ENCODE measurements at regions not wholly inside any gene's neighbourhood (a gene's known extent, or its start where the extent isn't known, plus 50 kb on each side); places are given as distances from the start of the nearest gene placed in this dataset.

DNA sequence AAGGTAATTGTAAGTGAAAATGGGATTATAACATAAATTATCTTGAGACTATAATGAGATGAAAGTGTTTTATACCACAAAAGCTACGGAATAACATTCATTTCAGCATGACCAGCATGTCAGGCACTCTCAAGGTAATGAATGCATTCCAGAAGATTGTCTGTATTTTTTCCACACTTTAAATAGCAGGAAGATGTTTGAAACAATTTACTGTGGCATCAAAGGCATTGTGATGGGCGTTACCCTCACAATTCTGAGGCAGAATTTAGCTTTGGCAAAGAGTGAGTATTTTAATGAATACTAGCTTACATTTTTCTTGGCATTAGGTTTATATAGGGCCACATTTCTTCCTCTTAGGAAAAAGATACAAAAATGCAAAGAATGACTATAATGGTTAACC lies 627.2 kb downstream of the BCKDHB start (continued):
- TF ChIP-seq, protein P1, sequence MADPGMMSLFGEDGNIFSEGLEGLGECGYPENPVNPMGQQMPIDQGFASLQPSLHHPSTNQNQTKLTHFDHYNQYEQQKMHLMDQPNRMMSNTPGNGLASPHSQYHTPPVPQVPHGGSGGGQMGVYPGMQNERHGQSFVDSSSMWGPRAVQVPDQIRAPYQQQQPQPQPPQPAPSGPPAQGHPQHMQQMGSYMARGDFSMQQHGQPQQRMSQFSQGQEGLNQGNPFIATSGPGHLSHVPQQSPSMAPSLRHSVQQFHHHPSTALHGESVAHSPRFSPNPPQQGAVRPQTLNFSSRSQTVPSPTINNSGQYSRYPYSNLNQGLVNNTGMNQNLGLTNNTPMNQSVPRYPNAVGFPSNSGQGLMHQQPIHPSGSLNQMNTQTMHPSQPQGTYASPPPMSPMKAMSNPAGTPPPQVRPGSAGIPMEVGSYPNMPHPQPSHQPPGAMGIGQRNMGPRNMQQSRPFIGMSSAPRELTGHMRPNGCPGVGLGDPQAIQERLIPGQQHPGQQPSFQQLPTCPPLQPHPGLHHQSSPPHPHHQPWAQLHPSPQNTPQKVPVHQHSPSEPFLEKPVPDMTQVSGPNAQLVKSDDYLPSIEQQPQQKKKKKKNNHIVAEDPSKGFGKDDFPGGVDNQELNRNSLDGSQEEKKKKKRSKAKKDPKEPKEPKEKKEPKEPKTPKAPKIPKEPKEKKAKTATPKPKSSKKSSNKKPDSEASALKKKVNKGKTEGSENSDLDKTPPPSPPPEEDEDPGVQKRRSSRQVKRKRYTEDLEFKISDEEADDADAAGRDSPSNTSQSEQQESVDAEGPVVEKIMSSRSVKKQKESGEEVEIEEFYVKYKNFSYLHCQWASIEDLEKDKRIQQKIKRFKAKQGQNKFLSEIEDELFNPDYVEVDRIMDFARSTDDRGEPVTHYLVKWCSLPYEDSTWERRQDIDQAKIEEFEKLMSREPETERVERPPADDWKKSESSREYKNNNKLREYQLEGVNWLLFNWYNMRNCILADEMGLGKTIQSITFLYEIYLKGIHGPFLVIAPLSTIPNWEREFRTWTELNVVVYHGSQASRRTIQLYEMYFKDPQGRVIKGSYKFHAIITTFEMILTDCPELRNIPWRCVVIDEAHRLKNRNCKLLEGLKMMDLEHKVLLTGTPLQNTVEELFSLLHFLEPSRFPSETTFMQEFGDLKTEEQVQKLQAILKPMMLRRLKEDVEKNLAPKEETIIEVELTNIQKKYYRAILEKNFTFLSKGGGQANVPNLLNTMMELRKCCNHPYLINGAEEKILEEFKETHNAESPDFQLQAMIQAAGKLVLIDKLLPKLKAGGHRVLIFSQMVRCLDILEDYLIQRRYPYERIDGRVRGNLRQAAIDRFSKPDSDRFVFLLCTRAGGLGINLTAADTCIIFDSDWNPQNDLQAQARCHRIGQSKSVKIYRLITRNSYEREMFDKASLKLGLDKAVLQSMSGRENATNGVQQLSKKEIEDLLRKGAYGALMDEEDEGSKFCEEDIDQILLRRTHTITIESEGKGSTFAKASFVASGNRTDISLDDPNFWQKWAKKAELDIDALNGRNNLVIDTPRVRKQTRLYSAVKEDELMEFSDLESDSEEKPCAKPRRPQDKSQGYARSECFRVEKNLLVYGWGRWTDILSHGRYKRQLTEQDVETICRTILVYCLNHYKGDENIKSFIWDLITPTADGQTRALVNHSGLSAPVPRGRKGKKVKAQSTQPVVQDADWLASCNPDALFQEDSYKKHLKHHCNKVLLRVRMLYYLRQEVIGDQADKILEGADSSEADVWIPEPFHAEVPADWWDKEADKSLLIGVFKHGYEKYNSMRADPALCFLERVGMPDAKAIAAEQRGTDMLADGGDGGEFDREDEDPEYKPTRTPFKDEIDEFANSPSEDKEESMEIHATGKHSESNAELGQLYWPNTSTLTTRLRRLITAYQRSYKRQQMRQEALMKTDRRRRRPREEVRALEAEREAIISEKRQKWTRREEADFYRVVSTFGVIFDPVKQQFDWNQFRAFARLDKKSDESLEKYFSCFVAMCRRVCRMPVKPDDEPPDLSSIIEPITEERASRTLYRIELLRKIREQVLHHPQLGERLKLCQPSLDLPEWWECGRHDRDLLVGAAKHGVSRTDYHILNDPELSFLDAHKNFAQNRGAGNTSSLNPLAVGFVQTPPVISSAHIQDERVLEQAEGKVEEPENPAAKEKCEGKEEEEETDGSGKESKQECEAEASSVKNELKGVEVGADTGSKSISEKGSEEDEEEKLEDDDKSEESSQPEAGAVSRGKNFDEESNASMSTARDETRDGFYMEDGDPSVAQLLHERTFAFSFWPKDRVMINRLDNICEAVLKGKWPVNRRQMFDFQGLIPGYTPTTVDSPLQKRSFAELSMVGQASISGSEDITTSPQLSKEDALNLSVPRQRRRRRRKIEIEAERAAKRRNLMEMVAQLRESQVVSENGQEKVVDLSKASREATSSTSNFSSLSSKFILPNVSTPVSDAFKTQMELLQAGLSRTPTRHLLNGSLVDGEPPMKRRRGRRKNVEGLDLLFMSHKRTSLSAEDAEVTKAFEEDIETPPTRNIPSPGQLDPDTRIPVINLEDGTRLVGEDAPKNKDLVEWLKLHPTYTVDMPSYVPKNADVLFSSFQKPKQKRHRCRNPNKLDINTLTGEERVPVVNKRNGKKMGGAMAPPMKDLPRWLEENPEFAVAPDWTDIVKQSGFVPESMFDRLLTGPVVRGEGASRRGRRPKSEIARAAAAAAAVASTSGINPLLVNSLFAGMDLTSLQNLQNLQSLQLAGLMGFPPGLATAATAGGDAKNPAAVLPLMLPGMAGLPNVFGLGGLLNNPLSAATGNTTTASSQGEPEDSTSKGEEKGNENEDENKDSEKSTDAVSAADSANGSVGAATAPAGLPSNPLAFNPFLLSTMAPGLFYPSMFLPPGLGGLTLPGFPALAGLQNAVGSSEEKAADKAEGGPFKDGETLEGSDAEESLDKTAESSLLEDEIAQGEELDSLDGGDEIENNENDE (IDR thresholded peaks at IDR 0.05; ENCODE audit: insufficient replicate concordance, low read length), result no peak
- no peak for TF ChIP-seq SP1 (IDR thresholded peaks at IDR 0.05; ENCODE audit: low read depth, low read length)
- TF ChIP-seq SIRT6 (IDR thresholded peaks at IDR 0.05; ENCODE audit: low read length), result no peak
- no peak for TF ChIP-seq MAX (IDR thresholded peaks at IDR 0.05)
- TF ChIP-seq TCF12 (IDR thresholded peaks at IDR 0.05; ENCODE audit: low read depth, low read length), result no peak
- TF ChIP-seq RXRA (IDR thresholded peaks at IDR 0.05; ENCODE audit: insufficient read depth, low read depth, low read length), result no peak
- TF ChIP-seq SUZ12 (IDR thresholded peaks at IDR 0.05; ENCODE audit: low read length), result no peak
- TF ChIP-seq, protein P2, sequence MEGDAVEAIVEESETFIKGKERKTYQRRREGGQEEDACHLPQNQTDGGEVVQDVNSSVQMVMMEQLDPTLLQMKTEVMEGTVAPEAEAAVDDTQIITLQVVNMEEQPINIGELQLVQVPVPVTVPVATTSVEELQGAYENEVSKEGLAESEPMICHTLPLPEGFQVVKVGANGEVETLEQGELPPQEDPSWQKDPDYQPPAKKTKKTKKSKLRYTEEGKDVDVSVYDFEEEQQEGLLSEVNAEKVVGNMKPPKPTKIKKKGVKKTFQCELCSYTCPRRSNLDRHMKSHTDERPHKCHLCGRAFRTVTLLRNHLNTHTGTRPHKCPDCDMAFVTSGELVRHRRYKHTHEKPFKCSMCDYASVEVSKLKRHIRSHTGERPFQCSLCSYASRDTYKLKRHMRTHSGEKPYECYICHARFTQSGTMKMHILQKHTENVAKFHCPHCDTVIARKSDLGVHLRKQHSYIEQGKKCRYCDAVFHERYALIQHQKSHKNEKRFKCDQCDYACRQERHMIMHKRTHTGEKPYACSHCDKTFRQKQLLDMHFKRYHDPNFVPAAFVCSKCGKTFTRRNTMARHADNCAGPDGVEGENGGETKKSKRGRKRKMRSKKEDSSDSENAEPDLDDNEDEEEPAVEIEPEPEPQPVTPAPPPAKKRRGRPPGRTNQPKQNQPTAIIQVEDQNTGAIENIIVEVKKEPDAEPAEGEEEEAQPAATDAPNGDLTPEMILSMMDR (IDR thresholded peaks at IDR 0.05; ENCODE audit: control extremely low read depth in 1 of 3, insufficient read depth in 1 of 3, low read depth in 1 of 3, low read length in 3 of 3), result no peak
- TF ChIP-seq KDM4A (IDR thresholded peaks at IDR 0.05; ENCODE audit: low read depth, low read length, severe bottlenecking), result no peak
- TF ChIP-seq YY1 (IDR thresholded peaks at IDR 0.05; ENCODE audit: low read depth, low read length), result no peak

Data from H1 (cell line).